ENCODE measurements at regions not wholly inside any gene's neighbourhood (a gene's known extent, or its start where the extent isn't known, plus 50 kb on each side); places are given as distances from the start of the nearest gene placed in this dataset.
"Not testable (repeated sequence)": the region's sequence is repeated elsewhere in the genome, so short reads cannot be mapped to it uniquely, and the experiment has no call there.

DNA sequence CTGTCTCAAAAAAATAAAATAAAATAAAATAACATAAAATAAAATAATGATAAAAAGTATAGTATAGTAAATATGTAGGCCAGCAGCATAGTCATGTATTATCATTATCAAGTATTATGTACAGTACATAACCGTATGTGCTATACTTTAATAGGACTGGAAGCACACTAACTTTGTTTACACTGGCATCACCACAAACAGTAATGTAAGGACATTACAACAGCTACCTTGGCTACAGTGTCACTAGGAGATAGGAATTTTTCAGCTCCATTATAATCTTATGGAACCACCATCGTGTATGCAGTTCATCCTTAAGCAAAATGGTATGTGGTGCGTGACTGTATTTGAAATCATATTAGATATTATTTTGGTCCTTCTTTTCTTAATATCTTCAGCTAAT, 1163.5 kb upstream of the LRRTM3 start:
- no peak for DNase-seq (ENCODE audit: low read depth, low spot score)

DNA sequence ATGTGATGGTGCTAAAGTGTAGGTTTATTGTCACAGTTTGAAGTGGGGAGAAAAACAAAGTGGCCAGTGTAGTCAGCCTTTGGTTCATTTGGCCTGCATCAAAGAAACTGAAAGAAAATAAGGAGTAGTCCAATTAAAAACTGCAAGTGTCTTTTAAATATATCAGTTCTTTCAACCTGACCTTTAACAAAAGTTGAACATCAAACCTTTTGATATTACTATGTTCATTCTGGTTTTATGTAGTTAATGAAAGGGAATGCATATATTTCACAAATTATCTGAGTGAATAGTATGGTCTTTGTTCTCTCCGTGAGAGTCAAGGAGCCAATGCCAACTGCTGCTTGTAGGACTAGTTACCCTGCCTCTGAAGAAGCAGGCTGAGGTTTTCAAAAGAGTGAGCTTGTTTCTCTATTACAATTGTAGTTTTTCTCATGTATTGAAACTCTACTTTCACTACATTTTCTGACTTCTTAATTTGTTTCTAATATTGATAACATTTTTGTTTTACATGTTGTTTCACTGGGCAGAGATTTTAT, 1160.8 kb upstream of the LRRTM3 start:
- DNase-seq (ENCODE audit: low read depth, low spot score), result no peak

DNA sequence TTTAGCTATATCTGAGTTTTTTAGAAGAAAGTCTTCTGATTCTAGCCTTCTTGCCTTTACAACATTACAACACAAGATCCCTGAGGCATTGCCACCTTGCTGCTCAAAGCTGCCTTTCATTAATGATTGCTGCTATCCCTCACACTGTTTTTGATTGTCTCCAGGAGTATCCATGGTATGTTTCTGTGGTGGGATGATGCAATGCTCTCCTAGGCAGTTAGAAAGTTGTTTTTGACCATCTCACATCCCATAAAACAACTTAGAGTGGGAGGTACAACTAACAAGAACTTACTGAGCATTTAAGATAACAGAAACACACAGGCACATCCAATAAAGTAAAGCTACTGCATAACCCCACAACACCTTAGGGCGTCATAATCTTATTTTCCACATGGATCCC, 1156.0 kb upstream of the LRRTM3 start:
- DNase-seq (ENCODE audit: low read depth, low spot score), result no peak

DNA sequence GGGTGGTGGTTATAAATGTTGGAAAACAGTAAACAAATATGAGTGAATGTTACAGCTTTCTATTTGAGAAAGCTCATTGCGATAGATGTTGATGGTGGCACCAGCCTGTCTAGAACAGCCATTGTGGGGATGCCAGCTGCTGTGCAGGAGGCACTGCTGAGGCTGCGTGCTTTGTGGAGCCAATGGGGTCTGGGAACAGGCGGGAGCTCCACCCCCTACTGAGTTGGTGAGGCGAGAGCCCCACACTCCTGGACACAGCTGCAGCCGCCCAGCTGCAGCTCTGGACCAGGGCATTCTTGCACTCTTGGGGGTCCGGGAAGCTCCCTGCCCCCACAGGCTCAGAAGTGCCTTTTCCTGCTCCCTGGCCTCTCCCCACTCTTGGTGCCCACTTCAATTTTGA, 1147.1 kb upstream of the LRRTM3 start:
- no peak for DNase-seq (ENCODE audit: low read depth, low spot score)

DNA sequence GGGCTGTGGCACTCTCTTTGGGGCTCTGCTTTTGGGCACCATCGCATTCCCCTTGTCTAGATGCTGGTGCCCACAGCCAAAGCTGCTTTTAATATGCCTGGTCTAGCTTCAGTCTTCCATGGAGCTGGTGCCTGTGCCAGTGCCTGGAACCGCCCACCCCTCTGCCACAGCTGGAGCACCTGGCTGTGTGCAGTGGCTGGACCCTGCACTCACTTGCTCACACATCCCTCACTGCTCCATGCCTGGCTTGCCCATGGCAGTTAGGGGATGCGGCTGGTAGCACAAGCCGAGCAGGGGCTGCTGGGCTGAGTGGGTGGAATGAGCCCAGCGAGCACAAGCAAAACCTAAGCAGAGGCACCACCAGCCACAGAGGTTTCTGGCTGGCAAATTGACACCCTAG, 1145.9 kb upstream of the LRRTM3 start:
- no peak for DNase-seq (ENCODE audit: low read depth, low spot score)

DNA sequence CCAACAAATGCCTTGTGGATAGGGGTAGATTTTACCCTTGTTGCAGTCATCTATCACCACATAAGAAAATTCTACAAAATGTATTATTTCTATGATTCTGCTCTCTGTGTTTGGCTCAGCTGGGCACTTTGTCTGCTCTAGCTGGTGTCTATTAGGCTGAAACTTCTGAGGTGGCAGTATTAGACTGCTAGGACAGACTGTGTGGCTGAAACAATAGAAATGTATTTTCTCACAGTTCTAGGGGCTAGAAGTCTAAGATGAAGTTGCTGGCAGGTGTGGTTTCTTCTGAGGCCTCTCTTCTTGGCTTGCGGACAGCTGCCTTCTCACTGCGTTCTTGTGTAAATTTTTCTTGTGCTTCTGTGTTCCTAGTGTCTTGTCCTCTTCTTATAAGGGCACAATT, 1139.6 kb upstream of the LRRTM3 start:
- no peak for DNase-seq (ENCODE audit: low read depth, low spot score)

DNA sequence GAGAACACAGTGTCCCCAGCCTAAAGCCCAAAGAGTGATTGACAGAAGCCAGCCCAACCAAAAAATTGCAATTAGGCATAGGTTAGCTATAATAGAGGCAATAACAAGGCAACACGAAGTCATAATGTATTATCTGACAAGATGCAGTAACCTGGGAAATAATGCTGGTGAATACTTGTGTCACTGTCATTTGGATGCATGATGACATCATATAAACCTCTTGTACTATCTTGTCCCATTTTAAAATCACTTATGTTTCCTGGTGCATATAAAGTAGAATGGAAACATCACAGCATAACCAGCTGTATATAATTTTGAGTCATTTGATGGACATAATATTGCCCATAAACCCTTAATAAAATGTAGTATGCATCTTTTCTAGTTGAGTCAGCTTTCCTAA, 1138.3 kb upstream of the LRRTM3 start:
- DNase-seq (ENCODE audit: low read depth, low spot score), result no peak

DNA sequence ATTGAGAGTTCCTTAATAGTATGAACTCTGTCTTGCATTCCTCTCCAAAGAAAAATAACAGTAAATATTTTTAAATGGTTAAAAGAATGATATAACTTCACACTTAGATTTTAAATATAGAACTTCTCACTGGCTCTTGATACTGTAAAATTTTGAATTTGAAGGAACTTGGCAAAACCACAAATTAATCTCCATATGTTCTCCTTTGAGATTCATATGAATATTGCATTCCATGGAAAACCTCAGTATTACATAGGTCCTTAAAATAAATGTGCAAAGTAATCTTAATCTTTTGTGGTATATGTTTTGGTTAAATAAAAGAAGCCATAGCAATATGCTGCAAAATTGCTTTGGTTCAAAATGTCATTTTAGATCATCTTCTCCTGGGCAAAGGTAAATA, 1137.6 kb upstream of the LRRTM3 start:
- DNase-seq (ENCODE audit: low read depth, low spot score), result no peak

DNA sequence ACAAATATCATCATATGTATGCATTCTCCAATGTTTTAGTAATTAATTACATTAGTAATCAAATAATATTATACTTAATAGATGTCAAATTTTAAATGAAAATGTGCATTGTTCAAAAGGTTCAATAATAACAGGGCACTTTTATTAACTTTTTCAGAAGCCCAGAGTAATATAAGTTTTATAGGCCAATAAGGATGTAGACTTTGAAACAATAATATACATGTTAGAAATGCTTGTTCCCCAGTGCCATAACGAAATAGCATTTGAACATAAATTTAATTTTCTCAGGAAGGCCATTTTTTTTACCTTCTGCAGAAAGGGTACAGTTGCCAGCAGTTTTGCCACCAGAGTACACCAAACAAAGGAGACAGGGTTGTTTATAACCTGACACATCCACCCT, 1133.9 kb upstream of the LRRTM3 start:
- no peak for DNase-seq (ENCODE audit: low read depth, low spot score)

DNA sequence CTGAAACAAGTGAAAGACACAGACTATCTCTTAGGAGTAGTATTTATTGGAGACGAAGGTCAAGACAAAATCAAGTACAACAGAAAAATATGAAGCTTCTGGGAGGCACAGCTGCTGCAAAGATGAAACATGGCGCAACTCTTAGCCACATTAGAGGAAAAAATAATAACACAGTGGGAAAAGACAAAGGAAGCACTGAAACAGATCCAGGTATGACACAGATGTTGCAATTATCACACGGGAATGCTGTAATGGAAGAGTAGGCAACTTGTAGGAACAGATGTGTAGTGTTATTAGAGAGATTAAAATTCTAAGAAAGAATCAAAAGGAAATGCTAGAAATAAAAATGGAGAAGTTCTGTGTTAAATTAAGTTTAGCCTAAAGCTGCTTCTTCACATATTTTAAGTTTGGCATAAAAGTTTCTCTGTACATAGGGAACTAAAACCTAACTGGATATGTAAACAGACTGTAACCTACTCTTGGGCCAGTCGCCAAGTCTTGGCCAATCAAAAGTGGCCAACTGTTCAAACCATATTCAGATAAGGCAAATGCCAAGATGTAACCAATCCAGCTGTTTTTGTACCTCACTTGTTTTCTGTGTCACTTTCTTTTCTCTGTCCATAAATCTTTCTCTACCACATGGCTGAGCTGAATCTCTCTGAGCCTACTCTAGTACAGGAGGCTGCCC, 1132.0 kb upstream of the LRRTM3 start:
- DNase-seq (ENCODE audit: low read depth, low spot score), result no peak

DNA sequence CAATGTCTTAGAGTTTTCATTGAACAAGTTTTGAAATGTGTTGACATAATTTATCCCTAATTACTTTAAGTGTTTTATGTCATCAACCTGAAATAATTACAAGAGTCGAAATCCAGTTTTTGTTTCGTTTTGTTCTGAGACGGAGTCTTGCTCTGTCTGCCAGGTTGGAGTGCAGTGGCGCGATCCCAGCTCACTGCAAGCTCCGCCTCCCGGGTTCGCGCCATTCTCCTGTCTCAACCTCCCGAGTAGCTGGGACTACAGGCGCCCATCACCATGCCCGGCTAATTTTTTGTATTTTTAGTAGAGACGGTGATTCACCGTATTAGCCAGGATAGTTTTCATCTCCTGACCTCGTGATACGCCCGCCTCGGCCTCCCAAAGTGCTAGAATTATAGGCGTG, 1131.0 kb upstream of the LRRTM3 start:
- DNase-seq (ENCODE audit: low read depth, low spot score), result not testable (repeated sequence)

DNA sequence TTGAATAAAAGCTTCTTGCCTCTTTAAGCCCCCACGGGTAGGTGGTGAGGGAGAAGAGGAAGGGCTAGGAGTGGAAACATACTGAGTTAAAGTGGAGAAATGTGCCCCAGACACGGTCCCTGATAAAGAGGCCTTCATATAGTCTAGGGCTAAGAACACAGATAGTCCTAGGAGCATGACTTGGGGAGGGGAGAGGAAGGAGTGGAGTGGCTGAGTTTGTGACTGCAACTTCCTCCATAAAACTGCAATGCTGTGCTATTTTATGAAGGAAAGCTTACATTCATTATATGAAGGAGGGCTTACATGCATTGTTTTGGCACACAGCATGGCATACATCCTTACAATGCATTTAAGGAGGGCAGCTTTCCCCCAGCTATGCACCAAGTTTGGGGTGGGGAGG, 1129.4 kb upstream of the LRRTM3 start:
- DNase-seq (ENCODE audit: low read depth, low spot score), result no peak

DNA sequence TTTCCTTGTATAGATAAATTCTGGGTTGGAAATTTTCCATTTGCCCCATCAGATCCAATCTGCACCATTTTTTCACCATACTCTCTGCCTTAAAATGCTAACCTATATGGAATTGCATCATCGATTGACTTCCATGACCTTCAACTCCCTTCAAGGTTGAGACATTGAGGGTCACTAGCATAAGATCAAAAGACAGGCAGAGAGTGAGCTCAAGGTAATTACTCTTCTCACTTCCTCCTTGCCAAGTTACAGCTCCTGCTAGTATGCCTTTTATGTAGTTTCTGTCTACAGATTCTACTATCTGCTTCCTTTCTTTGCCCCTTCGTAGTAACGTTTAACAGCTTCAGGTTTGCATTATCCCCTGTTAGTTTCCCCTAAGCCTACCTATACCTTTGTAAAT, 1127.7 kb upstream of the LRRTM3 start:
- DNase-seq (ENCODE audit: low read depth, low spot score), result no peak

DNA sequence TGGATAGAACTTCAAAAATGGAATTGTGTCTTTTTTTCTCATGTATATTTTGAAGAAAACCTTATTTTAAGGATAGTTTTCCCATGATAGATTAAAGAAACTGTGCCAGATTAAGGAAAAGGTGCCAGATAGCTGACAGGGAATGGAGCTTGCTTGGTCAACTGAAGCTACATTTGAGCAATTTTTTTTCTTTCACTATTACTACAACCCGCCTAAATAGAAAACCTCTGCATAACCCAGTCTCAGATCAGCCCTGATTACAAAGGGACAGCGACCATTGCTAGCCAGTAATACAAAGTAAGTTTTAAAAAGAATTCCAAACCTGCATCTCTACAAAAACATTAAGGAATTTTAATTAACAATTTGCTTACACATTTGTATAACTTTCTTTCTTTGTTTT, 1123.4 kb upstream of the LRRTM3 start:
- DNase-seq (ENCODE audit: low read depth, low spot score), result no peak

DNA sequence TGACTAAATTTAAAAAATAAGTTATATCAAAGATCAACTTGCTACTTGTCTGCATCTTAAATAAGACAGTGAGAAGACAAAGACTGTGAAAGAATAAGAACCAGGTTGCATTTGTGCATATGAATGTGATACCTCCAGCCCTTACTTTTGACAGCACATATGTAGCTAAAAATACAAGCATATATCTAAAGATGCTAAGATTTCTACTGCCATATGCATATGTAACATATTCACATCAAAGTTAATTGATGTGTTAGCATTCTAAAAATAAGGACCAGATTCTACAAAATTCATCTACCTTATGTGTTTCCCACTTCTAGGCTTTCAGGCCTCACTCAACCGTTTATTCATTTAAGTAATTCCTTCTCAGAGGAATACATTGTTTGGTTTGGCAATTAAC, 1120.3 kb upstream of the LRRTM3 start:
- DNase-seq (ENCODE audit: low read depth, low spot score), result no peak

DNA sequence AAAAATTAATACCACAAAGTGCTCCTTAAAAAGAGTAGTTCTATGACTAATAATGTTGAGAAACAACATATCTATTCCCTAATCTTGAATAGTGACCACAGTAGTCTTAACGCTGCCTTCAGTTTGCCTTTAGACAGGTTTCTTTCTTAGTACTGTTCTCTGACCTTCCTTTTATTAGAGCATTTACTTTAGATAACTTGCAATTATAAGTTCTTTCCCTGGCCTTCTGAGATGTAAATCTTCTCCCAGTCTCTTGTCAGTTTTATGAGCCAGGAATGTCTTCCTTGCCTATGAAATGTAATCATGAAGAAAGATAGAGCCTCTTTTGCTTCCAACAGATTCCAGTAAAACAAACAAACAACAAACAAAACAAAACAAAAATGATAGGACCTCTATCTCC, 1119.8 kb upstream of the LRRTM3 start:
- DNase-seq (ENCODE audit: low read depth, low spot score), result no peak

DNA sequence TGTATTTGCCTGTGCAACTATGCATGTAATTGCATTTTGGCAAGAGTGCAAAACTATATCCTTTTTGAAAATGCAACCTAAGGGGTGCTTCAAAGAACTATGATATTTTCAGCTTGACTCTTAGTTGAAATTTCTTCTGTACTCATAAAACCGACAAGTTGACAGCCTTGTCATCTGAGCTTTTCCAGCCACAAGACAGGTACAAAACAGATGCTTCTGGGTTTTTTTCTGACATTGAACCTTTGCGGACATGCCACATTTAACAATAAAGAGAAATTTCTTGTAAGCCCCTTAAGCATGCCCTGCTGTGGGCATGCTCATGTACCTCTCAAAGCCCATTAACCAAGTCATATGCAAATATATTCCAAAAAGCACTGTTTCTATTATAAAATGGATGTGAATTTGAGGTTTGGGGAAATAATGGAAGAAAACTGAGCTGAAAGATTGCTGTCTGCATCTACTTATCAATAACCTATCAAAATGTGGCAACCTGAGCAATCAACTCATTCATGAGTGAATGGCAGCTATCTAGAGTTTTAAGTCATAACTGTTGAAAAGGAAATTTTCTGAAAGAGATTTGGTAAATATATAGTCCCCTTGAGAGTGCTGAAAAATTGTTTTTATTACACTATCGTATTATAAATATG, 1117.0 kb upstream of the LRRTM3 start:
- no peak for DNase-seq (ENCODE audit: low read depth, low spot score)

DNA sequence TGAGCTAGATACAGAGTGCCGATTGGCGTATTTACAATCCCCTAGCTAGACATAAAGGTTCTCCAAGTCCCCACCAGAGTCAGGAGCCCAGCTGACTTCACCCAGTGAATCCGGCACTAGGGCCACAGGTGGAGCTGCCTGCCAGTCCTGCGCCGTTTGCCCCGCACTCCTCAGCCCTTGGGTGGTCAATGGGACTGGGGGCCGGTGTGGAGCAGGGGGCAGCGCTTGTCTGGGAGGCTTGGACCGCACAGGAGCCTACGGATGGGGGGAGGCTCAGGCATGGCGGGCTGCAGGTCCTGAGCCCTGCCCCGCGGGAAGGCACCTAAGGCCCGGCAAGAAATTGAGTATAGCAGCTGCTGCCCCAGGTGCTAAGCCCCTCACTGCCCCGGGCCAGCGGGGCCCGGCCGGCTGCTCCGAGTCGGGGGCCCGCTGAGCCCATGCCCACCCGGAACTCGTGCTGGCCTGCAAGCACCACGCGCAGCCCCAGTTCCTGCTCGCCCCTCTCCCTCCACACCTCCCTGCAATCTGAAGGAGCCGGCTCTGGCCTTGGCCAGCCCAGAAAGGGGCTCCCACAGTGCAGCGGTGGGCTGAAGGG, 1113.8 kb upstream of the LRRTM3 start:
- DNase-seq (ENCODE audit: low read depth, low spot score), result no peak

DNA sequence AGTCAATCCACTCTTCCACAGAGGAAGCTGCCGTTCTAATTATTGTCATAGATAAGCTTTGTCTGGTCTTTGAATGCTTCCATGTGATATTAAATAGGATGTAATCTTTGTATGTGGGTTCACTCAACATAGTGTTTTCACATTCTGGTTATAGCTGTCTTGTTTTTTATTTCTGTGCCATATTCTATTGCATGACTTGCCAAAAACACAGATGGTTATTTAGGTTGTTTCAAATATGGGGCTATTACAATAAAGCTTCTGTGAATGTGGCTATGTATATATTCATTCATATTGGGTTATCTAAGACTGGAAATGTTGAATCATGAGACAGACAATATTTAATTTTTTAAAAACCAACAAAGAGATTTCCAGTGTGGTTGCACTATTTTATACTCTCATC, 1109.3 kb upstream of the LRRTM3 start:
- DNase-seq (ENCODE audit: low read depth, low spot score), result no peak

DNA sequence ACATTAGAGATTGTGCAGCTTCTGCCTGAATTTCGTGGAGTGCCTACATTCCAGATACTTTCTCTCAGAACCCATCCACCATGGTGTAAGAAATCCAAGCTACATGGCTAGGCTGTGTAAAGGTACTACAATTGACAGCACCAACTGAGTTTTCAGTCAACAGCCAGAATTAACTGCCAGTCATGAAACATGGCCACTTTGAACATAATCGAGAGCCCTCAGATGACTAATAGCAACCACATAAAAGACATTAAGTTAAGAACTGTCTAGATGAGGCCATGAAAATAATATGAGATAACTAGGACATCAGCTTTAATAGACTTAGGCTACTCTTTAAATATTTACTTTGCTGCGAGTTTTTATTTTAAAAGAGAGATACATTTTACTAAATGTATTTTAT, 1106.8 kb upstream of the LRRTM3 start:
- DNase-seq (ENCODE audit: low read depth, low spot score), result no peak

DNA sequence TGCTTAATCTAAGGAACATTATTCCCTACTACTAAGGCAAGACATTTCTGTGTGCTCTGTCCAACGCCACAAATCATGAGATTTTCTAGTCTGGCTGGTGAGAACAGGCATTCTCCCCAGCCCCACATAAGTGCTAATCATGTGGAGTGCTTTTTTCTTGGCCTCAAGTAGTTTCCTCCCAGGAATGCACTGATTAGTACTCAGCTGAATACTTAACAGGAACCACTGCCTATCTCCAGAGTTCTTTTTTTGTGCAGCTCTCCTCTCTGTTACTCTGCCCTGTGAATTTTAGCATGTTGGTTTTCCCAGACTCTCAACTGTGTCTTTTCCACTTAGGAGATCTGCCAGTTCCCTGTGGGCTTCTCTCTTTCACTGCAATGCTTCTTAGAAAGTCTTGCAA, 1098.5 kb upstream of the LRRTM3 start:
- DNase-seq (ENCODE audit: low read depth, low spot score), result no peak

DNA sequence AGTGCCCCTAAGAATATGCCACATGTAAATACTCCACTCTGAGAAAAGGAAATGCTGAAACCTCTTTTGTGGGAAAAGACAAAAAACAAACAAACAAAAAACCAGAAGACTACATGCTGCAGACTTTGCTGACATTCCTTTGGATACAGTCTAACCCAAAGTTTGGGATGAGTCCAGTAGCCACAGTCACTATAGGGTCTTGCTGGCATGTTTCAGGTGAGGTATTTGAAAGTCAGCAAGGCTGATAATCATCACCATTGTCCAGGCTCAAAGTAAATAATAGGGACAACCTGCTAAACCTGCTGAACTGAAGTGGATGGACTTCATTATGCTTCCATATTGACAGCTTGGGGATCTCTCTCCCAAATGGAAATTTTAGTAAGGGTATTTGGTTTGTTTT, 1087.0 kb upstream of the LRRTM3 start:
- DNase-seq (ENCODE audit: low read depth, low spot score), result no peak

DNA sequence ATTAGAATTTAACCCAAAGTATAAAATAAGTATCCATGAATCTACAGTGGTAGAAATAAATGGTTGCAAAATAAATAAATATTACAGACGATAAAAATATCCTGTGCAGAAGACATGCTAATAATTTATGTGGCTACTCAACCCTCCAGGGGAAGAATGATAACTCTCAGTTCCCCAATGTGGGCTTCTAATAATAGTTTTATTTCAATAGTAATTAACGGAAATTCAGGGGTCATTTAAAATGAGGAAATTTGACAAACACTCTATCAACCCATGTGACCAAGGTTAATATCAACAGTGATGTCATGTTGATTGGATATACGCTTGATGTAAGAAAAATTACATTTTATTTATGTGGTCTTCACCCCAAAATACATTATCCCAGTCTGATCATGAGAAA, 1082.6 kb upstream of the LRRTM3 start:
- DNase-seq (ENCODE audit: low read depth, low spot score), result no peak
